ENCODE measurements at regions not wholly inside any gene's neighbourhood (a gene's known extent, or its start where the extent isn't known, plus 50 kb on each side); places are given as distances from the start of the nearest gene placed in this dataset.

DNA sequence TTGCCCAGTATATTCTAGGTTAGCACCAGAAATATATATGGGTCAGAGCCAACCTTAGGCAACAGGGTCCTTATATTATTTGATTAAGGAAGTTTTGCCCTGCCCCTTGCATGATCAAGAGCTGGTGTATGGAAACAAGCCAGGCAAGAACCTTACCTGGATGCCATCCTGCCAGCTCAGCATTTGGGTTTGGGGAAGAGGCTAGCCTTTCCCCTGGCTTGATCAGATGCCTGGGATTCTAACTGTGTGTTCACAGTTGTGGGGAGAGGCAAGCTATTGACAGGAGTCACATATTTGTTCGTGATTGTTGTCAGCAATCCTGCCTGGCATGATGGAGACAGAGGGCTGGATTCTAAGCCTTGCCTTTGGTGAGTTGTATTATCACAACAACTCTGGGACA, 260.0 kb upstream of the DACH1 start:
- TF ChIP-seq REST (IDR thresholded peaks at IDR 0.05; ENCODE audit: low read depth) (no peak), CEBPB (IDR thresholded peaks at IDR 0.05) (no peak), ZBTB7A (IDR thresholded peaks at IDR 0.05; ENCODE audit: low read depth) (no peak), NFIC (IDR thresholded peaks at IDR 0.05) (no peak), YY1 (IDR thresholded peaks at IDR 0.05; ENCODE audit: low read depth) (no peak), FOXM1 (IDR thresholded peaks at IDR 0.05; ENCODE audit: borderline replicate concordance, low read depth) (no peak), EP300 (IDR thresholded peaks at IDR 0.05; ENCODE audit: borderline replicate concordance) (no peak), TEAD4 (IDR thresholded peaks at IDR 0.05) (no peak), EGR1 (IDR thresholded peaks at IDR 0.05) (no peak), USF1 (IDR thresholded peaks at IDR 0.05) (no peak)

DNA sequence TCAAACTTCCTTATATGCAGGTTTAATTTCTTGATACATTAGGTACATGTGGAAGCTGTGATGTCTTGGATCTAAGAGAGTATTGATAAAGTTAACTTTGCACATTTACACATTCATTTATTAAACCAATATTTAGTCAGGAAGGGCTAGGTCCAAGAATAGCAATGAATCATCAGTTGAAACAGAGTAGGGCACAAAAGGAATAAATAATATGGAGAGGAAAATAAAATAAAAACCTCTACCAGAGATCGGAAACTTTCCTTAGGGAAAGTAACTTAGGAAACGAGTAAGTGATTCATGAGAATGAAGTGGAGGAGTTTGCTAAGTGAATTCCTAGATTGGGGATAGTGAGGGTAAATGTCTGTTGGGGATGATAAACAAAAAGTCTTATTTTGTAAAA, 259.4 kb upstream of the DACH1 start:
- no peak for TF ChIP-seq TCF12 (IDR thresholded peaks at IDR 0.05; ENCODE audit: low read depth)
- no peak for TF ChIP-seq CREB1 (IDR thresholded peaks at IDR 0.05; ENCODE audit: low read depth)
- TF ChIP-seq CEBPB (IDR thresholded peaks at IDR 0.05) = no peak
- no peak for TF ChIP-seq USF1 (IDR thresholded peaks at IDR 0.05)
- TF ChIP-seq EGR1 (IDR thresholded peaks at IDR 0.05) = no peak
- no peak for TF ChIP-seq EP300 (IDR thresholded peaks at IDR 0.05; ENCODE audit: borderline replicate concordance)
- TF ChIP-seq NFIC (IDR thresholded peaks at IDR 0.05) = no peak
- no peak for TF ChIP-seq REST (IDR thresholded peaks at IDR 0.05; ENCODE audit: low read depth)
- TF ChIP-seq, protein P1, sequence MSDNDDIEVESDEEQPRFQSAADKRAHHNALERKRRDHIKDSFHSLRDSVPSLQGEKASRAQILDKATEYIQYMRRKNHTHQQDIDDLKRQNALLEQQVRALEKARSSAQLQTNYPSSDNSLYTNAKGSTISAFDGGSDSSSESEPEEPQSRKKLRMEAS (IDR thresholded peaks at IDR 0.05) = no peak
- no peak for TF ChIP-seq TEAD4 (IDR thresholded peaks at IDR 0.05)
- no peak for TF ChIP-seq YY1 (IDR thresholded peaks at IDR 0.05; ENCODE audit: low read depth)
- no peak for TF ChIP-seq TAF1 (IDR thresholded peaks at IDR 0.05; ENCODE audit: low read depth)
- no peak for TF ChIP-seq ZBTB7A (IDR thresholded peaks at IDR 0.05; ENCODE audit: low read depth)
- no peak for TF ChIP-seq FOXM1 (IDR thresholded peaks at IDR 0.05; ENCODE audit: borderline replicate concordance, low read depth)
- TF ChIP-seq RAD21 (IDR thresholded peaks at IDR 0.05; ENCODE audit: low read depth) = no peak

DNA sequence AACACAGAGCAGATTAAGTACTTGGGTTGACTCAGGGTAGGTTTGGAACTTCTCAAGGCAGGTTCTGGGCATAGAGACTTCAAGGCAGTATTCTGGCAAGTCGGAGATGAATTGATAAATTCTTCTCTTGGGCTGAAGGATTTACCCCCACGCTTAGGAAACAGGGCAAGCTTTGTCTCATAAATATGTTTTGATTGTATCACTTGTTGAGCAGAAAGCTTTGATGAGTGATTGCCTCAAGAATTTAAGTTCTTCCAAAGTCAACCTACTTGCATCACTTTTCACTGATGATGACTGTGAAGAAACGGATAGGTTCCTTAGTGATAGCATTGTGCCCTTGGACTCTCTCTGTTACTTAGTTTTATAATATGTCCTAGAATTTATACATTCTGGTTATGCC, 258.6 kb upstream of the DACH1 start:
- TF ChIP-seq TCF12 (IDR thresholded peaks at IDR 0.05; ENCODE audit: low read depth) = no peak
- no peak for TF ChIP-seq EGR1 (IDR thresholded peaks at IDR 0.05)
- no peak for TF ChIP-seq USF1 (IDR thresholded peaks at IDR 0.05)
- TF ChIP-seq ZBTB7A (IDR thresholded peaks at IDR 0.05; ENCODE audit: low read depth) = no peak
- no peak for TF ChIP-seq REST (IDR thresholded peaks at IDR 0.05; ENCODE audit: low read depth)
- TF ChIP-seq, protein P1 (IDR thresholded peaks at IDR 0.05) = no peak
- TF ChIP-seq CREB1 (IDR thresholded peaks at IDR 0.05; ENCODE audit: low read depth) = no peak
- TF ChIP-seq CEBPB (IDR thresholded peaks at IDR 0.05) = no peak
- TF ChIP-seq FOXM1 (IDR thresholded peaks at IDR 0.05; ENCODE audit: borderline replicate concordance, low read depth) = no peak
- no peak for TF ChIP-seq EP300 (IDR thresholded peaks at IDR 0.05; ENCODE audit: borderline replicate concordance)
- TF ChIP-seq NFIC (IDR thresholded peaks at IDR 0.05) = no peak
- no peak for TF ChIP-seq RAD21 (IDR thresholded peaks at IDR 0.05; ENCODE audit: low read depth)
- TF ChIP-seq YY1 (IDR thresholded peaks at IDR 0.05; ENCODE audit: low read depth) = no peak
- no peak for TF ChIP-seq TEAD4 (IDR thresholded peaks at IDR 0.05)
- TF ChIP-seq TAF1 (IDR thresholded peaks at IDR 0.05; ENCODE audit: low read depth) = no peak

DNA sequence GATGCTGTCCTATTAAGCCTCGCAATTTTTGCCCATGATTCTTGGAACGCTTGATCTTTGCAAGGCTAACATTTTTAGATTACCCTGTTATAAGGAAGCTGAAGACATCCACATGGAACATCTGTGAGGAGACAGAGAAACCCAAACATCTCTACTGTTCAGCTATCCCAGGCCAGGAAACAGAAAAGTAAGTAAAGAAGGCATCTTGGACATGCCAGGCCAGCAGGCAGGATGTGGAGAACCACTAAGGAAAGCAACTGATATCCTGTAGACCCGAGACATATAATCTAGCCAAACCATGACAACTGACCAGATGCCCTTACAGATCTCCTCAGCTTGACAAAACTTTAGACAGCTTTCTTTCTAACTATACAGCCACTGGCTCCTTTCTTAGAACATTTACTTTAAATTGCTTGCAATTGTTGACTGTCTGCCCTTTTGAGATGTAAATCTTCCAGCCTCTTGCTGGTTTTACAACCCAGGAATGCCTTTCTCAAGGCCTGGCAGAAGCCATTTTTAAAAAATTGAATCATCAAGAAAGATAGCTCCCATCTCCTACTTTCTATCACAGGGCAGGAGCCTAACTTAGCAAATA, 255.8 kb upstream of the DACH1 start:
- TF ChIP-seq EP300 (IDR thresholded peaks at IDR 0.05; ENCODE audit: borderline replicate concordance) (no peak), YY1 (IDR thresholded peaks at IDR 0.05; ENCODE audit: low read depth) (no peak), TEAD4 (IDR thresholded peaks at IDR 0.05) (no peak), EGR1 (IDR thresholded peaks at IDR 0.05) (no peak)
